ENCODE measurements at regions not wholly inside any gene's neighbourhood (a gene's known extent, or its start where the extent isn't known, plus 50 kb on each side); places are given as distances from the start of the nearest gene placed in this dataset.
"Not testable (repeated sequence)": the region's sequence is repeated elsewhere in the genome, so short reads cannot be mapped to it uniquely, and the experiment has no call there.

DNA sequence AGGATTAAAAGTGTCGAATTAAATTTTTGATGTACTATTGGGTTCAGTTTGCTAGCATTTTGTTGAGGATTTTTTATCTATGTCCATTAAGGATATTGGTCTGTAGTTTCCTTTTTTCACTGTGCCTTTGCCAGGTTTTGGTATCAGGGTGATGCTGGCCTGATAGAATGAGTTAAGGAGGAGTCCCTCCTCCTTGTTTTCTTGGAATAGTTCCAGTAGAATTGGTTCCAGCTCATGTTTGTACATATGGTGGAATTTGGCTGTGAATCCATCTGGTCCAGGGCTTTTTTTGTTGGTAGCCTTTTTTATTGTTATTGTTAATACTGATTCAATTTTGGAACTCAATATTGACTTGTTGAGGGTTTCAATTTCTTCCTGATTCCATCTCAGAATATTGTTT lies 141.8 kb downstream of the SIM1 start:
- no peak for DNase-seq

GRCh38 chr6:100320686-100321085 lies 144.0 kb downstream of the SIM1 start:
- no peak for DNase-seq

GRCh38 chr6:100317031-100317430 lies 147.7 kb downstream of the SIM1 start:
- no peak for DNase-seq

- DNase-seq: no peak
These were observed 150.5 kb downstream of the SIM1 start for GRCh38 chr6:100314186-100314585.

- DNase-seq: no peak
These were observed 152.9 kb downstream of the SIM1 start for GRCh38 chr6:100311707-100312251.

DNA sequence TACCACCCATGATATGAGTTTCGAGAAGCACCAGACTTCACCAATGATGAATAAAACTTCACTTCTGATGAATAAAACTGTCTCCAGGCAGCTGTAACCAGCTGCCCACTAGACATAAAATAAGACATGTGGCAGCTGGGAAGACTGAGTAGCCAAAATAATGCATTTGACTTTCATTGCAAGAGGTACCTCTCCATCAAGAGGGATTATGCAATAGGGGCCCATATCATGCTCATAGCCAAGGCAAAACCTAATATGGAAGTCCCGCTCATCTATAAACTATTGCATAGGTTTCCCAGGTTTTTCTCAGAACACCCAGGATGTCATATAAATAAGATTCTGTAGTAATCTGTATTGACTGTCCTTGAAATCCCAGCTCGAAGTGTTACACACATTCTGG lies 155.5 kb downstream of the SIM1 start:
- no peak for DNase-seq

- DNase-seq: no peak
These were observed 157.2 kb downstream of the SIM1 start for GRCh38 chr6:100307561-100307960.

DNA sequence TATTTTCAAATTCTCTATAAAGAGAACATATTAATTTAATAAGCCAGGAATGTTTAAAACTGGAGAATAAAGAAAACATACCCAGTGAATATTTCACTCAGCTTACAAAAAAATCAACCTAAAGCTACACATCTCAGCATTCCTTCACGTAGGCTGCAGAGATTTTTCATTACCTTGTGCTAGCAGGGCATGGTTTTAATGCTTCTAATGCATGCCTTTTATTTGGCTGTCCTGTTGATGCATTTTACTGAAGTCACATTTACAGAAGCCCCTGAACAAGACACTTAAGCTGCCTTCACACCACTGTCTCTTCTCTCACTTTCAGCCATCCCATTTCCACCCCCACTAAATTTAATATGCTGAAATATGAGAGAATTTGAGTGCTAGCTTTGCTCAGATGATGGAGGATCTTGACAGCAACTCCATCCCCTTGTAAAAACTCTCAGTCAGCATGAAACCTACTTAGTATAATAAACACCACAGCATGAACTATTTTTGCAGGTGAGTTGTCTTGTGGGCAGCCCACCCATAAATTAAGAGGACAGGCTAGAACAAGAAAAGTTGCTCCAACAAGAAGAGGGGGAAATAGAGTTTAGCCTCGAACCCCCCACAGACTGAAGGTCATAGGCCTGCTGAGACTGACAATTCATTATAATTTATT lies 159.4 kb downstream of the SIM1 start:
- no peak for DNase-seq

- DNase-seq: no peak
These were observed 160.1 kb downstream of the SIM1 start for GRCh38 chr6:100304575-100304974.

GRCh38 chr6:100301731-100302130 lies 163.0 kb downstream of the SIM1 start:
- no peak for DNase-seq

DNA sequence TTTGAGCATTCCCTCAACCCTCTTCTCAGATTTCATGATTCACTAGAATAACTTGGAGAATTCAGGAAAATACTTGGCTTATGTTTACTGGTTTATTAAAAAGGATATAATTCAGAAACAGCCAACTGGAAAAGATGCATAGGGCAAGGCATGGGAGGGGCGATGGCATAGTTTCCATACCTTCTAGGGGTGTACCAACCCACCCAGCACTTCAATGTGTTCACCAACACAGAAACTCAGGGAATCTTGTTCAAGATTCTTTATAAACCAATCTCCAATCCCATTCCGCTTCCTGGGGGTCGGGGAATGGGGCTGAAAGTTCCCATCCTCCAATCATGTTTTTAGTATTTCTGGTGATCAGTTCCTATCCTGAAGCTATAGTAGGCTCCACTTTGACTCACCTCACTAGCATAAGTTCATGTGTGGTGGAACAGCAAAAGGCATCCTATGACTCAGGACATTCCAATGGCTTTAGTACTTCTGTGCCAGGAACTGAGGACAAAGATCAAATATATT lies 164.4 kb downstream of the SIM1 start:
- DNase-seq: no peak

- DNase-seq: no peak
These were observed 167.7 kb downstream of the SIM1 start for GRCh38 chr6:100296810-100297544.

- not testable (repeated sequence) for DNase-seq
These were observed 169.5 kb downstream of the SIM1 start for GRCh38 chr6:100295172-100295571.

GRCh38 chr6:100289285-100289684 lies 175.4 kb downstream of the SIM1 start:
- DNase-seq: no peak

DNA sequence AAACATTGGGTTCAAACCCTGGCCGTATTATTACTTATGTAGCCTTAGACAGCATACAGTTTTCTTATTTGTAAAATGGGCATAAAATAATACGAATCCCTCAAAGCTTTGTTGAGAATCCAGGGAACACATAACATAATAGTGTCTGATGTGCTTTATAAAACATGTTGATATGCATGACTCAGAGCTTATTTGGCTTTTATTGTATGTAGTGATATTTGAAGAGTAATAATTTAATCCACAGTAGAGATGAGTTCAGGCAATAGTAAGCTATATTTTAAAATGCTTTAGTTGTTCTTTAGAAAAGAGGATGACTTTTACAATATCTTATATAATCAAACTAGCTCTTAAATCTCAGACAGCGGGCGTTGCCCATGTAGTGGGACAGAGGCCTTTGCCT lies 176.4 kb downstream of the SIM1 start:
- no peak for DNase-seq

DNA sequence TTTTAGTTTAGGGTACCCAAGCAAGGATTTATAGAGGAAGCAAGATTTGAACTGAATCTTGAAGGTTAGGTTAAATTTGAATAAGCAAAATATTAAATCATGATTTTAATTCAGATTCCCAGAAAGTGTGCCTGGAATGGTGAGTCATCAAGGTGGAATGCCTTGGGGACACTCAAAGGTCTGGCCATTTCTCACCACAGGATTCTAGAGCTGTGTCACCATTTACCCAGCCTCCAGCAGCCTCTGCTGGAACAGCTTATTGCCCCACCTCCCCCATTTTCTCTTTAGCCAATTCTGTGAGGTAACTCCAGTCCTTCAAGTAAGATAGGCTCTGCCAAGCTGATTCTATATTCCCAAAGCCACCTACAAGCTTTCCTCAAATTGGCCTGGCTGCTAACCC lies 181.4 kb downstream of the SIM1 start:
- DNase-seq: no peak

DNA sequence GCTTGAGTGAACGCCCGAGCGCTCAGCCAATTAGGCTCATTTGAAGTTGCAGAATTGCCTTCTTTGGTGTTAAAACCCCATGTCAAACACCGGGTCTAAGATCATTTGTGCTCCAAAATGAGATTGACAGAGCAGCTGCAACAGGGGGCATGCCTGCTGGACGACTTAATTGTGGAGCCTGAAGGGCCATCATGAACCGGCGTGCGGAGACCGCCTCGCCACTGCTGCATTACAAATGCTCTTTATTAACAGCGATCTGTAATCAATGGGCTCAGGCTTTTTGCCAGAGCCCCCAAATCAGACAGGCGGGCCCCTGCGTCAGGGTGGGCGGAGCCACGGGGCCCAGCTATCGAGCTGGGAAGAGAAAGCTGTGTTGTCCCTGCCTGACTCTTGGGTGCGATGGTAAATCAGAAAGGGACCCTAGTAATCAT lies 183.2 kb downstream of the SIM1 start:
- no peak for DNase-seq

DNA sequence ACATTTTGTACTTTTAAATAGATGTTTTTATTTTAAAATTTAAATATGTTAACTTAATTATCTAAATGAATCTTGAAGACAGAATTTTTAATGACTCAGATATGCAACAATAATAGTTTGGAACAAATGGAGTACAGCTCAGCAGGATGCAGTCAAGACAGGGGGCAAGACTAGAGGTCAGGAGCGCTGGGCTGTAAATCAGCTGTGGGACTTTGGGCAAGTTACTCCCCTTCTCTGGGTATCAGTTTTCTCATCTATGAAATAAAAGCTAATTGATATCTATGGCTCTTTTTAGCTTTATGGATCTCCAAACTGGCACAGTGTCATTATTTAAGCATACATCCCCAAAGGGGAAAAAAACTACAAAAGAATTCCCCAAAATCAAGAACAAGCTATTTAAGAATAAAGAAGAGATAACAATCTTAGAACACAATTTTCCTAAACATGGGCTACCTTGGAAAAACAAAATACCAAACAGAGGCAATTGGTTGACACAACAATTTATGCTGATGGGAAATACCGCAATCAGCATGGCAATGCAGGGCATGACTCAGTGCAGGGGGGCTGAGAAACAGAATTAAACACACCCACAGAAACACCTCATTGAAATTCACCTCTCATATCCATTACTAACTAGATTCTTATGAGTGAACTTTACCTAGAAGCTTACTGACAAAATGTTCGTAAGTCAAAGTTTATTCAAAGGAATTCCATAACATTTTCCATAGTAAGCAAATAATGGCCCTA lies 188.2 kb downstream of the SIM1 start:
- DNase-seq: no peak

- DNase-seq: no peak
These were observed 190.6 kb downstream of the SIM1 start for GRCh38 chr6:100274147-100274546.

GRCh38 chr6:100271625-100272024 lies 193.1 kb downstream of the SIM1 start:
- no peak for DNase-seq

GRCh38 chr6:100271202-100271601 lies 193.5 kb downstream of the SIM1 start:
- DNase-seq: no peak

GRCh38 chr6:100269189-100269588 lies 195.5 kb downstream of the SIM1 start:
- DNase-seq: no peak

DNA sequence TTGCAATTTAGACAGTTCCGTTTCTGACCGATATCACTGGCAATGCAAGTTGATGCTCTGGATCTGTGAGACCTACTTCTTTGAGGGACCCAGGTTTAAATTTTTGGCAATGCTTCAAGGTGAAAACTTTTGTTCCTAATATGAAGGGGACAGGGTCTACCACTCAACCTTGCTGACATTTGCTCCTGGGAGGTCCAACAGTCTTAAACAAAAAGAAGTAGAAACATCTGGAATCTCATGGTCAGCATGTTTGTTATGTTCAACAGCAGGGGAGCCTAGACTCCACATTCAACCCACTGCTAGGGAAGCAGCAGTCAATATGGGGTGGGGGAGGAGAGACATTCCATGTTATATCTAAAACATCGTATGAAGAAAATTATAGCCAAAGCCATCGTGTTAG lies 196.4 kb downstream of the SIM1 start:
- no peak for DNase-seq
